K562 (cell line): ENCODE measurements at regions not wholly inside any gene's neighbourhood (a gene's known extent, or its start where the extent isn't known, plus 50 kb on each side); places are given as distances from the start of the nearest gene placed in this dataset.

Experiments used
- ATAC-seq: fragments of 200-7000 bp; cut with Tn5 transposase; 3 replicates; pipeline ENCODE4 v1.9.1; 2020; ENCODE audit warnings: moderate library complexity
- BruUV-seq: library from RNA; stranded (reverse); fragments of 400-500 nt; replicated peaks from 2 replicates; lab custom pipeline; 2021; lab: Mats Ljungman, UMichigan
- CTCF ChIA-PET: fragments of 300-600 bp; formaldehyde crosslinking; extraction: SDS; loops from one replicate; lab custom pipeline; 2021; ENCODE audit warnings: low intra/inter-chr PET ratio; lab: Yijun Ruan, JAX
- POLR2A ChIA-PET: fragments of 300-600, 350-650 bp; sonication (Branson Sonifier 250); formaldehyde crosslinking; extraction: SDS; loops from one replicate; lab custom pipeline; 2021; ENCODE audit warnings: antibody characterized with exemption, inconsistent platforms; lab: Yijun Ruan, JAX
- DNase-seq, 4 experiments: peaks; one replicate each; pipeline versions ENCODE4 v3.0.0 to v3.0.0-alpha.2; 2011 to 2018; ENCODE audit warnings: low spot score in 3 of 4, mixed read lengths in 3 of 4; ENCODE audit errors: extremely low read depth in 1 of 4
- FAIRE-seq: peaks from 2 replicates; lab custom pipeline; 2011; peaks lifted over from hg19 to GRCh38; lab: Jason Lieb, UNC
- H2AFZ ChIP-seq: 2 replicates; pipeline ENCODE4 v1.6.0; 2011; ENCODE audit warnings: low read depth, low read length, control low read depth, inconsistent platforms
- H3K27ac ChIP-seq: fragments of 200-600 bp; 3 replicates; pipeline ENCODE4 v1.8.0; 2011; ENCODE audit warnings: low read depth, mild to moderate bottlenecking, control low read depth, inconsistent platforms, low read length, moderate library complexity, mixed read lengths; ENCODE audit errors: extremely low read depth
- H3K27me3 ChIP-seq, 2 experiments: fragments of 300-600 bp in 1 of 2; 2 replicates in 1 of 2; 3 replicates in 1 of 2; pipeline versions ENCODE4 v1.6.0 to v1.8.0; 2011; ENCODE audit warnings: inconsistent platforms in 2 of 2, low read length in 2 of 2, mild to moderate bottlenecking in 1 of 2, mixed read lengths in 1 of 2, moderate library complexity in 1 of 2; ENCODE audit not compliant: control insufficient read depth in 2 of 2, insufficient read depth in 2 of 2
- H3K36me3 ChIP-seq: fragments of 300-600 bp; 3 replicates; pipeline ENCODE4 v1.8.0; 2011; ENCODE audit warnings: mild to moderate bottlenecking, low read length, inconsistent platforms; ENCODE audit not compliant: control insufficient read depth, insufficient read depth
- H3K4me1 ChIP-seq, 2 experiments: fragments of 200-600 bp in 1 of 2; replicated peaks in 1 of 2; 2 replicates in 1 of 2; 3 replicates in 1 of 2; pipeline versions ENCODE4 v1.5.1 to v1.8.0; 2011; ENCODE audit warnings: inconsistent platforms in 2 of 2, low read length in 2 of 2, mild to moderate bottlenecking in 1 of 2, mixed read lengths in 1 of 2, moderate library complexity in 1 of 2; ENCODE audit not compliant: control insufficient read depth in 2 of 2, insufficient read depth in 2 of 2
- H3K4me2 ChIP-seq: 2 replicates; pipeline ENCODE4 v1.6.1; 2011; ENCODE audit warnings: low read length, control low read depth, inconsistent platforms, mixed read lengths; ENCODE audit not compliant: insufficient read depth
- H3K4me3 ChIP-seq: fragments of 200-600 bp; sonication (generic), shearing (Covaris generic); 2 replicates; pipeline ENCODE4 v1.5.1; 2016; ENCODE audit warnings: control low read depth, inconsistent platforms
- H3K79me2 ChIP-seq: fragments of 200-600 bp; 3 replicates; pipeline ENCODE4 v1.8.0; 2011; ENCODE audit warnings: low read length, inconsistent platforms; ENCODE audit not compliant: control insufficient read depth, insufficient read depth
- H3K9ac ChIP-seq, 2 experiments: 2 replicates each; pipeline versions ENCODE4 v1.6.0 to v1.6.1; 2011; ENCODE audit warnings: low read depth in 2 of 2, low read length in 2 of 2, control low read depth in 1 of 2, inconsistent platforms in 1 of 2, mild to moderate bottlenecking in 1 of 2, mixed read lengths in 1 of 2; ENCODE audit not compliant: insufficient read depth in 1 of 2
- H3K9me1 ChIP-seq: one replicate; pipeline ENCODE4 v1.6.0; 2011; ENCODE audit warnings: inconsistent platforms, mild to moderate bottlenecking, low read length, moderate library complexity; ENCODE audit not compliant: control insufficient read depth, insufficient read depth
- H3K9me3 ChIP-seq: replicated peaks from 2 replicates; pipeline ENCODE4 v1.5.1; 2011; ENCODE audit warnings: low read depth, low read length, inconsistent platforms; ENCODE audit not compliant: control insufficient read depth, insufficient read depth
- H4K20me1 ChIP-seq: replicated peaks from 2 replicates; pipeline ENCODE4 v1.6.1; 2011; ENCODE audit warnings: low read length, inconsistent platforms, mixed read lengths; ENCODE audit not compliant: control insufficient read depth, insufficient read depth
- DPF2 ChIP-seq: fragments of 450-650 bp; IDR thresholded peaks from 2 replicates; pipeline ENCODE4 v1.6.1; 2016
- HMBOX1 ChIP-seq: sonication (generic); IDR thresholded peaks from 2 replicates; pipeline ENCODE4 v1.6.1; 2016
- MEIS2 ChIP-seq: fragments of 450-650 bp; IDR thresholded peaks from 2 replicates; pipeline ENCODE4 v1.6.1; 2014; ENCODE audit warnings: mild to moderate bottlenecking; ENCODE audit not compliant: partially characterized antibody
- PKNOX1 ChIP-seq: fragments of 450-650 bp; IDR thresholded peaks from 2 replicates; pipeline ENCODE4 v1.6.1; 2016
- ZNF232 ChIP-seq: sonication (generic); formaldehyde crosslinking; IDR thresholded peaks from 2 replicates; pipeline ENCODE4 v1.8.0; 2022; ENCODE audit warnings: mild to moderate bottlenecking, missing genetic modification reagents
- in situ Hi-C: fragments of 300-500 bp; cut with MboI; formaldehyde crosslinking; loops from 4 replicates; pipeline ENCODE4 v1.15.0; 2018; ENCODE audit warnings: inconsistent platforms, mixed read lengths
- intact Hi-C: fragments of 100-400 bp; cut with micrococcal nuclease; formaldehyde crosslinking; loops from 2 replicates; pipeline ENCODE4 v1.14.2; 2022

GRCh38 chr4:80128941-80129340 is 55.9 kb upstream of the ANTXR2 start:
- no peaks in the 10 kb centered on the region for H3K27me3 ChIP-seq
- in situ Hi-C loops = no loop called here
- H3K4me2 ChIP-seq = no peak overlapping the region
- H3K9me3 ChIP-seq = no peaks in the 10 kb centered on the region
- CTCF ChIA-PET = no interaction called here
- peaks cover 7% of the 10 kb centered on the region; the same call in 2 of the 3 replicates for H3K79me2 ChIP-seq
- H3K9ac ChIP-seq = 0 out of 4 replicates have a peak overlapping the region, but pooled peaks of 1 of the 2 experiments have one; percentile 21
- H3K9me1 ChIP-seq = no peaks in the 10 kb centered on the region
- TF ChIP-seq PKNOX1 = peak; percentile 16; the same call in 1 of the 2 replicates
- 0 out of 2 replicates have a peak, but pooled peaks have one; percentile 15 for TF ChIP-seq HMBOX1
- no peak for TF ChIP-seq ZNF232
- peak; percentile 28 for TF ChIP-seq MEIS2
- 0 out of 2 replicates have a peak, but pooled peaks have one; percentile 23 for TF ChIP-seq DPF2
- TF ChIP-seq, all 486 proteins: peak for 4
- ATAC-seq (no peak), DNase-seq (no peak), FAIRE-seq (no peak)
- Histone ChIP-seq H4K20me1 (no peaks in the 10 kb centered on the region), H3K4me1 (peaks cover 0 to 44% of the 10 kb centered on the region in 2 experiments; a peak in 4 of 5 replicates), H3K36me3 (no peaks in the 10 kb centered on the region), H3K27ac (peak overlapping the region; percentile 90; the same call in 1 of the 3 replicates), H2AFZ (peak overlapping the region; percentile 72), H3K4me3 (no peak overlapping the region)
- POLR2A ChIA-PET = interaction anchor here (0.7 kb wide), 1 partner anchor 59 kb away, joined by 3 read pairs; no protein-coding TSS in a partner anchor
- BruUV-seq = no TSS peak
- intact Hi-C loops = loop anchor here (5.0 kb wide), 2 partner anchors 48 to 122 kb away; no protein-coding TSS in a partner anchor
